GM13976 (cell line): ENCODE measurements at regions not wholly inside any gene's neighbourhood (a gene's known extent, or its start where the extent isn't known, plus 50 kb on each side); places are given as distances from the start of the nearest gene placed in this dataset.

Experiments used
- DNase-seq: peaks from one replicate; pipeline ENCODE4 v3.0.0; 2012; ENCODE audit warnings: low spot score
- in situ Hi-C: fragments of 300-500 bp; cut with MboI; formaldehyde crosslinking; loops from one replicate; pipeline ENCODE4 v1.12.0; 2022; ENCODE audit warnings: low sequenced_read_pairs, mixed read lengths, inconsistent platforms; ENCODE audit not compliant: unreplicated experiment
- TF ChIP-seq, protein P1 (sequence below): IDR thresholded peaks from 2 replicates; pipeline ENCODE4 v1.5.1; 2012; ENCODE audit warnings: borderline replicate concordance, mild to moderate bottlenecking; ENCODE audit not compliant: insufficient read depth; ENCODE audit errors: extremely low read depth, missing control alignments, control extremely low read depth

DNA sequence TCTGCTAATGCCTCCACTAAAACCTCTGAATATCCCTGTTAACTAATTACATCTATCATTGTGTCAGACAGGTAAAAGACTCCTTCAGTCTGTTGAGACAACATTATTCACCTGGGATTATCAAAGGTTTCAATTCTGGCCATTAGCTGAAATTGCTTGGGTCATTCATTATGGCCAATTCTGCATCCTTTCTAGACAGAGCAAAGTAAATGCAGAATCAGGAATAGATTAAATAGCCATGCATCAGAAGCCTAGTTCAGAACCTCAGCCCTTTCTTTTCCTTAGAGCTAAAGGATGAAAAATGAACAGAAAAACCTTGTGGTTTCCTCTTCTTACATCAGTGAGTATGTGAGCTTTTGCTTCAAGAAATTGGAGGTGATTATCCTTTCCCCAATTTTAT lies 665.4 kb upstream of the CAMK1G start:
- TF ChIP-seq, protein P1, sequence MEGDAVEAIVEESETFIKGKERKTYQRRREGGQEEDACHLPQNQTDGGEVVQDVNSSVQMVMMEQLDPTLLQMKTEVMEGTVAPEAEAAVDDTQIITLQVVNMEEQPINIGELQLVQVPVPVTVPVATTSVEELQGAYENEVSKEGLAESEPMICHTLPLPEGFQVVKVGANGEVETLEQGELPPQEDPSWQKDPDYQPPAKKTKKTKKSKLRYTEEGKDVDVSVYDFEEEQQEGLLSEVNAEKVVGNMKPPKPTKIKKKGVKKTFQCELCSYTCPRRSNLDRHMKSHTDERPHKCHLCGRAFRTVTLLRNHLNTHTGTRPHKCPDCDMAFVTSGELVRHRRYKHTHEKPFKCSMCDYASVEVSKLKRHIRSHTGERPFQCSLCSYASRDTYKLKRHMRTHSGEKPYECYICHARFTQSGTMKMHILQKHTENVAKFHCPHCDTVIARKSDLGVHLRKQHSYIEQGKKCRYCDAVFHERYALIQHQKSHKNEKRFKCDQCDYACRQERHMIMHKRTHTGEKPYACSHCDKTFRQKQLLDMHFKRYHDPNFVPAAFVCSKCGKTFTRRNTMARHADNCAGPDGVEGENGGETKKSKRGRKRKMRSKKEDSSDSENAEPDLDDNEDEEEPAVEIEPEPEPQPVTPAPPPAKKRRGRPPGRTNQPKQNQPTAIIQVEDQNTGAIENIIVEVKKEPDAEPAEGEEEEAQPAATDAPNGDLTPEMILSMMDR = no peak
- DNase-seq = no peak
- in situ Hi-C loops = no loop called here

DNA sequence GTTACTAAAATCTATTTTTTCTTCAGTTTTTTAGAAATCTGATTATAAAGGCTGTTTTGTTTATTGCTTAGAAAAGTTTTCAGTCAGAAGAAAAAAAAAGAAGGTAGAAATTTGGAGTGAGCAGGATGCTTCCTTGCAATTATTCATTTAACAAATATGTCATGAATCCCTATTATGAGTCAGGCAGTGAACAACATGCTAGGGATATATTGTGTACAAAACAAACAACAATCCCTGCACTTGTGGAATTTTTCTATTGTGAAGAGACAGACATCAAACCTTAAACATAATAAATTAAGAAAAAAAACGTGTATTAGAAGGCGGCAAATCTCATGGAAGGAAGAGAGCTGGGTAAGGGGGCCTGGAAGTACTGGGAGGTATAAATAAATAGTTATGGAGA lies 664.1 kb upstream of the CAMK1G start:
- TF ChIP-seq, protein P1 = no peak
- no peak for DNase-seq
- in situ Hi-C loops = no loop called here

DNA sequence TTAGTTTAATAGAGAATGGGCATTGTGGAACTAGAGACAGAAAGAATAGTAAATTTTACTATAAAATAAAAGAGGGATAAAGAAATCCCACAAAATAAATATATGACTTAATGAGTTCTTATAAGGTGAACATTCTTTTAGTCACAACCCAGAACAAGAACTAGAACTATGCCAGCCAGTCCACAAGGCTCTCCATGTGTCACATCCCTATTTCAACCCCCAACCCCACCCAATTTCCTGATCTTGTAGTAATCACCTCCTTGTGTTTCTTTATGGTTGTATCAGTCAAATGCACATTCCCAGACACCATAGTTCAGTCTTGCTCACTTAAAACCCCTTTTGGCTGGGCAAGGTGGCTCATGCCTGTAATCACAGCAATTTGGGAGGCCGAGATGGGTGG lies 662.3 kb upstream of the CAMK1G start:
- in situ Hi-C loops = no loop called here
- no peak for DNase-seq
- TF ChIP-seq, protein P1 = no peak

DNA sequence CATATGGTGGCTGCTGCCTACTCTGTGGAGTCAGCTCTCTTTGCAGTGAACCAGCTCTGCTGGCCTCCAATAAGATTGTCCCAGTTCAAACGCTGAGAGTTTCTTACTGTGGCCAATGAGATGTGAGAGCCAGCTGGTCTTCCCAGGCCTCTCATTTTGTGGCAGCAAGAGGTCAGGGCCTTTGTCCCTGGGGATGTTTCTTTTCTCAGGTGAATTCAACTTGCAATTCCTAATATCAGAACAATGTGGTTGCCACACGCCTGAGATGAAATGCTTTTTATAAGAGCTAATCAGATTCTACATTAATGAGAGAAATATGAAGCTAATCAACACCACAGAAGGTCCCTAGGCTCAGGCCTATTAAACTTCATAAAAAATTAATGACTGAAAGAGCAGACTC lies 660.1 kb upstream of the CAMK1G start:
- in situ Hi-C loops = no loop called here
- TF ChIP-seq, protein P1 = no peak
- DNase-seq = no peak

DNA sequence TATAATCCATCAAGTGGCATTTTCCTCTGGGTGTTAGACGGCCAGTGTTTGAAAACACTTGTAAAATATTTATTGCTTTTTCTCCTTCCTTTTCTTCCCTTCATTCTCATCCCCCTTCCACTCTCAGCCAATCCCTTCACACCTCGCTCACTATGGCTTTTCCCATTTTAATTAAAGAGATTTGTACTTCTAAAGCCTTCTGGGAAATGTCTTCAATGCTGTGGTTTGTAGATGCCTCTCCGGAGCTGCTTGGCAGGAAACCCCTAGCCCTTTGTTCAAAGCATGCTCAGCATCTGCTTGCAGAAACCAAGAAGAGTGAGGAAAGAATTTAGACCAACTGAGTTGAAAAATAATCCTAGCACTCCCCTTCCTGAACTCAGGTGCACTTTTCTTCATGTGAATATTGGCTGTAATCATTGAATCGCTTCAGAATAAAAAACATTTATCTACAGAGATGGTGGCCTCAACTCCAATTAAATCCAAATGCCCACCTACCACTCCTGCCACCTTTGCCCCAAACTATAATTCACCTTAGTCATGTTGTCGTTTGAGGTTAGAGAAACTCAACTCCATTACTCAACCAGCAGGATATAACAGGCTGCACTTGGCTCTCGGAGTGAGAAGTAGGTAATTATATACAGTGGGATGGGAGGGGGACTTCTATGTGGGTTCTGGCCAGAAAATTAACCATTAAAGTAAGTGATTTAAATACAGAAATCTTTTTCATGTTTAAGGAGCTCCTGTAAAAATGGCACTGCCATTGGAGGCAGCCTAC lies 659.4 kb upstream of the CAMK1G start:
- no peak for DNase-seq
- TF ChIP-seq, protein P1 = no peak
- in situ Hi-C loops = no loop called here

DNA sequence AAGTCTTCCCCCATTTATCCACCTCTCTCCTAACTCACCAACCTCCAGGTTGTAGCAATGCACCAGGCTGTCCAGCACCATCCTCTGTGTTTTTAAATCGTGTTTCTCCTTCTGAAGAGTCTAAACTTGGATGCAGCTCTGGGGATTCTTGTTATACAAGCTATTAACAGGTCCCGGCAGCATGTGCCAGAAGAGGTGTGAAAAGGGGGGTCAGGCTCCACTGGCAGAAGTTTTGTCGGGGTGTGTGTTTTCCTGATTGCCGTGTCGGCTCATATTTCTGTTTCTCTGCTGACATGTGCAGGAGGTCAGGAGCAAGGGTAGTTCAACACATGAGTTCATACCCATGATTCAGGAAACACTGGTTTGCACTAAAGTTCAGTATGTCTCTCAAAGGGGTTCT lies 658.6 kb upstream of the CAMK1G start:
- DNase-seq = no peak
- in situ Hi-C loops = no loop called here

More for the DNA sequence above, 658.6 kb upstream of the CAMK1G start:
- TF ChIP-seq, protein P1 = no peak
